Fibroblast of pulmonary artery (primary cell): ENCODE measurements at regions not wholly inside any gene's neighbourhood (a gene's known extent, or its start where the extent isn't known, plus 50 kb on each side); places are given as distances from the start of the nearest gene placed in this dataset.
A peak's percentile ranks its signal among the peaks of the same experiment; 100 is the strongest.

Experiments
- DNase-seq: peaks from one replicate; pipeline ENCODE4 v3.0.0-alpha.2; 2010; ENCODE audit warnings: low read depth
- H3K4me3 ChIP-seq: replicated peaks from 2 replicates; pipeline ENCODE4 v1.5.1; 2011; ENCODE audit warnings: low read depth, mild to moderate bottlenecking, control low read depth, low read length, moderate library complexity
- CTCF ChIP-seq: IDR thresholded peaks from 2 replicates; pipeline ENCODE4 v1.5.1; 2011; ENCODE audit warnings: mild to moderate bottlenecking, control low read depth, low read length, inconsistent platforms; ENCODE audit errors: missing control alignments

GRCh38 chr15:96230526-96231181 is 99.8 kb upstream of the NR2F2 start:
- no peak for TF ChIP-seq CTCF
- peak; percentile 40 for DNase-seq
- no peak overlapping the region for H3K4me3 ChIP-seq

DNA sequence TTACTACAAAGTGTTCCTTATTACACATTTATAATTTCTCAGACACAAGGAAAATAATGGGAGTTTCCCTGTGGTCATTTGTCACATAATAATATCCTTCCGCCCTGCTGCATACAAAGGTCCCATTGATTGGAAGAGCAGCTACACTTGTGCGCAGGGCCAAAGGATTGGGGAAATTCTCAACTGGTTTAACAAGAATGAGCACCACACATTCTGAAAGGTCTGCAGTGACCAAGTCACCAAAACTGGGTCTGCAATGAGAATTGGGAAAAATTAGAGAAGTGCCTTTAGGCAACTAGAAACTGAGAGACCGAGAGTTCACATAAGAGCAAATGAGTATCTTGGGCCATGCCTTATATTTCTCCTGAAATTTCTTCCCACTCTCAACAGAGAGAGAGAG is 98.2 kb upstream of the NR2F2 start:
- no peak overlapping the region for H3K4me3 ChIP-seq
- DNase-seq, result no peak
- no peak for TF ChIP-seq CTCF

GRCh38 chr15:96234109-96234892 is 96.2 kb upstream of the NR2F2 start:
- H3K4me3 ChIP-seq, result no peak overlapping the region
- TF ChIP-seq CTCF, result no peak
- peak; percentile 27 for DNase-seq

DNA sequence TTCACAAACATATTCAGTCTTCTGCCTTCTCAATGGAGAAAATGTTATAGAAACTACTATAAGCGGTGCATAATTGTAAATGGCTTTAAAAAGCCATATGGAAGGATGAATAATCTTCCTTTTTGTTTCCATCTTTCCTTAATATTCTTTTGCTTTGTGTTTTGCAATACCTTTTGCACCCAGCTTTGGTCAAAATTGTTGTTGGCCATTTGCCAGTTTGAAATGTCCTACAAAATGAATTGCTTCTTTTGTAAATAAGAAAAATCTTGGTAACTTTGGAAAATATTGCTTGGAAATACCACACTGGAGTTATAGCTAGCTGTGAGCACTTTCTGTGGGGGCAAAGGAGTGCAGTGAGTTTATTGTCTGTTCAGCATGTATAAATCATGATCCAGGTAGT is 93.5 kb upstream of the NR2F2 start:
- DNase-seq, result peak; percentile 53

DNA sequence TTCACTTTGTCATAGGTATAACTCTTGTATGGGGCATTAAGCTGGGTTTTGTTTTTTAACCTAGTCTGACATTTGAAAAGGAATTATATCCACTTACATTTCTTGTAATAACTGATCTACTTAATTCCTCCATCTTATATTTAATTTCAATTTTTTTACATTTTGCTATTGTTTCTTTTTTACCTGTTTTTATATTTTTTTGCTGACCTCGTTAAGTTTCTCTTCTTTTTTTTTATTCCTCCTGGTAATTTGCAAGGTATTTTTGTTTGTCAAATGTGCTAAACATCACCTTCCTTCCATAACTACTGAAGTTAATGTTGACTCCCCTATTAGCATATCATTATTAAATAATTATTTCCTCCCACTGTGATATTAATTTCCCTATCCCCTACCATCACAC is 87.7 kb upstream of the NR2F2 start:
- no peak overlapping the region for H3K4me3 ChIP-seq
- TF ChIP-seq CTCF, result no peak
- no peak for DNase-seq

More for the DNA sequence above, 93.5 kb upstream of the NR2F2 start:
- no peak for TF ChIP-seq CTCF
- no peak overlapping the region for H3K4me3 ChIP-seq

- no peak for DNase-seq
- no peak overlapping the region for H3K4me3 ChIP-seq
- TF ChIP-seq CTCF, result no peak
Measured at GRCh38 chr15:96243701-96244100, 86.8 kb upstream of the NR2F2 start.
